OCI-LY3 (cell line): ENCODE measurements at regions not wholly inside any gene's neighbourhood (a gene's known extent, or its start where the extent isn't known, plus 50 kb on each side); places are given as distances from the start of the nearest gene placed in this dataset.

Experiments used
- H2AFZ ChIP-seq: fragments of 200-600, 300-600 bp; shearing (Covaris generic); 2 replicates; pipeline ENCODE4 v1.6.0; 2014; ENCODE audit warnings: antibody characterized with exemption, low read depth, low read length
- H3K27ac ChIP-seq: fragments of 200-600, 300-600 bp; sonication (generic); 2 replicates; pipeline ENCODE4 v1.5.1; 2014; ENCODE audit warnings: mild to moderate bottlenecking, low read length, moderate library complexity, mixed read lengths
- H3K27me3 ChIP-seq: fragments of 200-600, 300-600 bp; sonication (generic); 2 replicates; pipeline ENCODE4 v1.6.1; 2014; ENCODE audit warnings: low read depth, low read length, mixed read lengths
- H3K36me3 ChIP-seq: fragments of 200-600, 300-600 bp; sonication (generic); replicated peaks from 2 replicates; pipeline ENCODE3; 2014; ENCODE audit warnings: low read depth, low read length, mixed read lengths
- H3K4me1 ChIP-seq: fragments of 300-600, 200-600 bp; sonication (generic); 2 replicates; pipeline ENCODE4 v1.6.1; 2014; ENCODE audit warnings: low read length, mixed read lengths
- H3K4me2 ChIP-seq: fragments of 200-600, 300-600 bp; sonication (generic); 2 replicates; pipeline ENCODE4 v1.6.1; 2014; ENCODE audit warnings: low read length, mixed read lengths
- H3K4me3 ChIP-seq: fragments of 300-600, 200-600 bp; sonication (generic); 2 replicates; pipeline ENCODE4 v1.5.1; 2014; ENCODE audit warnings: antibody characterized with exemption, mild to moderate bottlenecking, low read length, moderate library complexity
- H3K79me2 ChIP-seq: fragments of 300-600, 200-600 bp; shearing (Covaris generic); 2 replicates; pipeline ENCODE4 v1.6.1; 2014; ENCODE audit warnings: mild to moderate bottlenecking, low read length, mixed read lengths
- H3K9ac ChIP-seq: fragments of 300-600, 200-600 bp; shearing (Covaris generic); 2 replicates; pipeline ENCODE4 v1.6.0; 2014; ENCODE audit warnings: mild to moderate bottlenecking, low read length, moderate library complexity
- H3K9me3 ChIP-seq: fragments of 200-600, 300-600 bp; shearing (Covaris generic); 2 replicates; pipeline ENCODE4 v1.6.1; 2014; ENCODE audit warnings: low read length, mixed read lengths; ENCODE audit not compliant: insufficient read depth
- H4K20me1 ChIP-seq: fragments of 200-600, 300-600 bp; sonication (generic); 2 replicates; pipeline ENCODE4 v1.6.1; 2016; ENCODE audit warnings: low read length, mixed read lengths; ENCODE audit not compliant: insufficient read depth
- EZH2phosphoT487 ChIP-seq: fragments of 200-600 bp; shearing (Covaris generic); IDR thresholded peaks from 2 replicates; pipeline ENCODE4 v1.6.1; 2018; ENCODE audit warnings: antibody characterized with exemption, mixed run types, low read depth
- TF ChIP-seq, protein P1 (sequence below): fragments of 200-600, 300-600 bp; sonication (generic); IDR thresholded peaks from 2 replicates; pipeline ENCODE4 v1.5.1; 2014; ENCODE audit warnings: antibody characterized with exemption, low read length, low read depth

DNA sequence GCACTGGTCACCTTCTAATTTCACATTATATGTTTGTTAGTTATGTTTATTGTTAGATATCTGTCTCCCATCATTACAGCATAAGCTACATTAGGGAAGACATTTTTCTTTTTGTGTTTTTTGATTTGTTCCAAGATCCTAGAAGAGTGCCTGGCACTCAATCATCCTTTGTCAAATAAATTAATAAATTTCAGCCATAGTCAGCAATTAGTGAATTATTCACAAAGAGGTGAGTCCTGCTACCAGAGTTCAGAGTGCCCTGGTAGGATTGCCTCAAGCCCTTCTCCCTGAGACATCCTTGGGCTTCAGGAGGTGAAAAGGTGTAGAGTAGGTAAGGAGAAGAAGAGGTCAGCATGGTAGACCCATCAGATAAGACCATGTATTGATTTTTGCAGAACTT is 186.2 kb upstream of the CTAGE1 start:
- no peak overlapping the region for H3K27ac ChIP-seq

GRCh38 chr18:22604390-22604985 is 186.8 kb upstream of the CTAGE1 start:
- Histone ChIP-seq H3K27me3 (no peaks in the 10 kb centered on the region), H3K4me2 (no peak overlapping the region), H3K9ac (no peak overlapping the region), H3K27ac (no peak overlapping the region), H3K36me3 (no peaks in the 10 kb centered on the region), H2AFZ (no peak overlapping the region), H3K4me1 (peaks cover 5% of the 10 kb centered on the region; the same call in 1 of the 2 replicates), H3K4me3 (no peak overlapping the region), H3K9me3 (no peaks in the 10 kb centered on the region), H4K20me1 (no peaks in the 10 kb centered on the region), H3K79me2 (no peaks in the 10 kb centered on the region)
- TF ChIP-seq EZH2phosphoT487 = no peak
- TF ChIP-seq, protein P1, sequence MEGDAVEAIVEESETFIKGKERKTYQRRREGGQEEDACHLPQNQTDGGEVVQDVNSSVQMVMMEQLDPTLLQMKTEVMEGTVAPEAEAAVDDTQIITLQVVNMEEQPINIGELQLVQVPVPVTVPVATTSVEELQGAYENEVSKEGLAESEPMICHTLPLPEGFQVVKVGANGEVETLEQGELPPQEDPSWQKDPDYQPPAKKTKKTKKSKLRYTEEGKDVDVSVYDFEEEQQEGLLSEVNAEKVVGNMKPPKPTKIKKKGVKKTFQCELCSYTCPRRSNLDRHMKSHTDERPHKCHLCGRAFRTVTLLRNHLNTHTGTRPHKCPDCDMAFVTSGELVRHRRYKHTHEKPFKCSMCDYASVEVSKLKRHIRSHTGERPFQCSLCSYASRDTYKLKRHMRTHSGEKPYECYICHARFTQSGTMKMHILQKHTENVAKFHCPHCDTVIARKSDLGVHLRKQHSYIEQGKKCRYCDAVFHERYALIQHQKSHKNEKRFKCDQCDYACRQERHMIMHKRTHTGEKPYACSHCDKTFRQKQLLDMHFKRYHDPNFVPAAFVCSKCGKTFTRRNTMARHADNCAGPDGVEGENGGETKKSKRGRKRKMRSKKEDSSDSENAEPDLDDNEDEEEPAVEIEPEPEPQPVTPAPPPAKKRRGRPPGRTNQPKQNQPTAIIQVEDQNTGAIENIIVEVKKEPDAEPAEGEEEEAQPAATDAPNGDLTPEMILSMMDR = no peak

More for the DNA sequence above, 186.2 kb upstream of the CTAGE1 start:
- H3K4me1 ChIP-seq = peaks cover 5% of the 10 kb centered on the region; the same call in 1 of the 2 replicates
- H3K79me2 ChIP-seq = no peaks in the 10 kb centered on the region
- H3K9ac ChIP-seq = no peak overlapping the region
- H3K4me3 ChIP-seq = no peak overlapping the region
- H3K9me3 ChIP-seq = no peaks in the 10 kb centered on the region
- no peak overlapping the region for H2AFZ ChIP-seq
- no peak for TF ChIP-seq EZH2phosphoT487
- TF ChIP-seq, protein P1 = no peak
- no peaks in the 10 kb centered on the region for H3K27me3 ChIP-seq
- H3K4me2 ChIP-seq = no peak overlapping the region
- no peaks in the 10 kb centered on the region for H3K36me3 ChIP-seq
- H4K20me1 ChIP-seq = no peaks in the 10 kb centered on the region

GRCh38 chr18:22604986-22605421 is 187.3 kb upstream of the CTAGE1 start:
- H3K4me1 ChIP-seq = peaks cover 5% of the 10 kb centered on the region; the same call in 1 of the 2 replicates
- no peaks in the 10 kb centered on the region for H3K27me3 ChIP-seq
- H3K79me2 ChIP-seq = no peaks in the 10 kb centered on the region
- no peak overlapping the region for H3K9ac ChIP-seq
- no peaks in the 10 kb centered on the region for H3K36me3 ChIP-seq
- no peak overlapping the region for H2AFZ ChIP-seq
- H3K4me3 ChIP-seq = no peak overlapping the region
- TF ChIP-seq EZH2phosphoT487 = no peak
- TF ChIP-seq, protein P1 = no peak
- no peak overlapping the region for H3K27ac ChIP-seq
- H3K9me3 ChIP-seq = no peaks in the 10 kb centered on the region
- H3K4me2 ChIP-seq = no peak overlapping the region
- H4K20me1 ChIP-seq = no peaks in the 10 kb centered on the region

DNA sequence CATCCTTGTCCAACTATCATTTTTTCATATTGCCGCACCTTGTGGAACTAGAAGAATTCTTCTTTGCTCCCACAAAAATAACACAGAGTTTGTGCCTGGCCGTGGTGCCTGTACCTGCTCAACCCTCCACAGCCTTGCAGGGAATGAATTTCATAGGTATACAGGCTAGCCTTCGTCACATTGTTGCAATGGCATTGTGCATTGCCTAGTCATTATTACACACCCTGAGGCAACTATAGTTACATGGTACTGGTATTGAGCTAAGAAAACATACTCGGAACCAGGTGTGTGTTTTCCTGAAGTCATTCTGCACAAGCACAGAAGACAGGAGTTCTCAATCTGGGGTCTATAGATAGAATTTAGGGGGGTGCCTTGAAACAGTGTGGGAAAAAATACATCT is 188.0 kb upstream of the CTAGE1 start:
- H4K20me1 ChIP-seq = no peaks in the 10 kb centered on the region
- H3K4me3 ChIP-seq = no peak overlapping the region
- H3K27me3 ChIP-seq = no peaks in the 10 kb centered on the region
- H3K27ac ChIP-seq = no peak overlapping the region
- H3K9me3 ChIP-seq = no peaks in the 10 kb centered on the region
- no peak for TF ChIP-seq EZH2phosphoT487
- TF ChIP-seq, protein P1 = no peak
- no peak overlapping the region for H3K4me2 ChIP-seq
- H3K79me2 ChIP-seq = no peaks in the 10 kb centered on the region
- peaks cover 2% of the 10 kb centered on the region; the same call in 1 of the 2 replicates for H3K4me1 ChIP-seq
- no peak overlapping the region for H3K9ac ChIP-seq
- no peaks in the 10 kb centered on the region for H3K36me3 ChIP-seq
- H2AFZ ChIP-seq = no peak overlapping the region
